T-helper 2 cell (primary cell): ENCODE measurements at regions not wholly inside any gene's neighbourhood (a gene's known extent, or its start where the extent isn't known, plus 50 kb on each side); places are given as distances from the start of the nearest gene placed in this dataset.

ENCODE experiments used
- DNase-seq, 5 experiments: peaks; one replicate each; pipeline versions ENCODE4 v3.0.0 to v3.0.0-alpha.2; 2012 to 2022

- no peak for DNase-seq
Observed at GRCh38 chr13:80123945-80124344, 217.0 kb downstream of the SPRY2 start.

- DNase-seq = no peak
Observed at GRCh38 chr13:80121038-80121437, 219.9 kb downstream of the SPRY2 start.

DNA sequence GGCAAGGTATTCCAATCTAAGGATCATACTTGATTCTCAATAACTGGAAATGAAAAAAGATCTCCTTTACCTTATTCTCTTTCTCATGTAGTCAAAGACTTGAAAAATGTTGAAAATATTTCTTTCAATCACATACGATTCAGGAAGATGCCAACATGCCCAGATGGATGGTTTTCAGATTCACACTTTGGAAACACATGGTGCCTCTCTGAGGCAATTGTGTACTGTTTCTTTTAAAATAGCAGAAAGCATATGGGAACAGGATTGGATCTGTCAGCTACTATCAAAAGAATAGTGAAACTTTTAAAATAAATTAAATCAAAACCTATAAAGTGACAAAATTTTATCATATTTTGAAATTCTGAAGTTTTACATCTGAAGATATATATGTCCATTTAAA lies 222.4 kb downstream of the SPRY2 start:
- DNase-seq = no peak

DNA sequence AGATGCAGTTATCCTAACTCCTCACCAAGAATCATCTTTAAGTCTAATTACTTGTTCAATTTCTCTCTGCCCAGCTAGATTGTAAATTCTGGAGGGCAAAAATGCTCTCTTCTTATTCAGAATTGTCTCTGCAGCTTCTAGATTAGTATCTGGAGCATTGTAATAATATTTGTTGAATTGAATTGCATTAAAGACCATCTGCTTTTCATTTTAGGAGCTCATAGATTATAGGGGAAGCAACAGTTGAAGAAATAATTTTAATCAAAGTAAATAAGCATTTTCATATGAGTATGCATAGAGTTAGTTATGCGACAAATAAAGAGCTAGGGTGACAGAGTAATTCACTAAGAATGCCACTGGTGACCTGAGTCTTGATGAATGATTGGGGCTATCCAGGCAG lies 222.8 kb downstream of the SPRY2 start:
- DNase-seq = no peak

- DNase-seq = no peak
Observed at GRCh38 chr13:80117515-80117914, 223.4 kb downstream of the SPRY2 start.

- DNase-seq = no peak
Observed at GRCh38 chr13:80116107-80116506, 224.8 kb downstream of the SPRY2 start.

- DNase-seq = no peak
Observed at GRCh38 chr13:80115616-80116015, 225.3 kb downstream of the SPRY2 start.

GRCh38 chr13:80113714-80114454 lies 227.0 kb downstream of the SPRY2 start:
- no peak for DNase-seq

DNA sequence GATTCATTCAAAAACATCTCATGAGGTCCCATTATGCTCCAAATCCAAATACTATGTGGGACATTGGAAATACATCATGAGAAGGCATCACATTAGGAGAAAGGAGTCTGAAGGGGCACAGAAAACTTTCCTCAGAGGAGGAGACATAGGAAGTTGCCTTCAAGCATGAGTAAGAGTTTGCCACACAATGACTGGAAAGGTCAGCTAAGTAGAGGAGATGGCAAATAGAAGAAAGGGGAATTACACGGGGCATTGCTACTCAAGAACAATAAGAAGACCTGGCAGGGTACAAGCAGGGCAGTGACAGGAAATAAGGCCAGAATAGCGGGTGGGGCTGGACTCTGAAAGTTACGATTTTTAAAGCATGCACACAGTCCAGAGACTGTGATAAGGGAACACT lies 231.6 kb downstream of the SPRY2 start:
- DNase-seq = no peak

DNA sequence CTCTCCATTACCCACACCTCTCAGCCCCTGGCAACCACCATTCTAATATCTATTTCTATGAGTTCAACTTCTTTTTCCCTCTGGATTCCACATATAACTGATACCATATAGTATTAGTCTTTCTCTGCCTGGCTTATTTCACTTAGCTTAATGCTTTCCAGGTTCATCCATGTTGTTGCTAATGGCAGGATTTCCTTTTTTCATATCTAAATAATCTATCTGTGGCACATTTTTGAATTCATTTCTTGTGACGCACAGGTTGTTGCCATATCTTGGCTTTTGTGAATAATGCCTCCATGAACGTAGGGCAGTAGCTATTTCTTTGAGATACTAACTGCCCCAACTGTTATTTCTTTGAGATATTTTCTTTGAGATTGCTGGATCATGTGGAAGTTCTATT lies 235.6 kb downstream of the SPRY2 start:
- no peak for DNase-seq

DNA sequence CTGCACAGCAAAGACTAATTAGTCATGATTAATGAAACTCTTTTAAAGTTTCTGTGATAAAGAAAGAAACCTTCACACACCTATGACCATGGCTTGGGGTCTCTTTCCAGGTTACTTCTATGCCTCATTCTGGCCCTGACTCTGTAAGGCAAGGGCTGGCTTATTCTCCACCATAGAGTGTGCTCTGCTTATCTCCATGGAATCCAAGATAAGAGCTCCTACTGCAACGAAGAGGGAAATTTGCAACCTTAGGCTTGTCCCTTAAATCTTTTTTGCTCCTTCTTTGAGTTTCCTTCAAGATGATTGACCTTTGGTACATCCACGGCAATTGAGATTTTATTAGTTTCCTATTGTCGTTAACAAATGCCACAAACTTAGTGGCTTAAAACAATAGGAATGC lies 239.9 kb downstream of the SPRY2 start:
- no peak for DNase-seq

GRCh38 chr13:80100636-80101035 lies 240.3 kb downstream of the SPRY2 start:
- DNase-seq = no peak

GRCh38 chr13:80097561-80097960 lies 243.4 kb downstream of the SPRY2 start:
- DNase-seq = no peak

DNA sequence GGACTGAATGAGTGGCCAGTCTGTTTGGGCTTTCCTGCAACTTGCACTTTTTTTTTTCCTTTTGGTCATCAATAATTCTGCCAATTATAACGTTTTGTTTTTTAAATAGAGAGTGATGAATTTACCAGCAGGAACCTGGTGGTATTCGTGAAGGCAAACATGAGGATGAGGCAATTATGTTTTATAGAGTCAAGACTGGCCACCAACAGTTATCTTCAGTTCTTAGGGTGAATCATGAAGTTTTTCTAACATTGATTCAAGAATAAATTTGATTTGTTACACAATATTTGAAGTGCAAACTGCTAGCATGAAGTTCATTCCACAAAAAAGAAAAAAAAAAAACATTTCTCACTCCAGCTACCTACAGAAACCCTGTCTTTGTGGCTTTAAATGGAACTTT lies 244.5 kb downstream of the SPRY2 start:
- no peak for DNase-seq

DNA sequence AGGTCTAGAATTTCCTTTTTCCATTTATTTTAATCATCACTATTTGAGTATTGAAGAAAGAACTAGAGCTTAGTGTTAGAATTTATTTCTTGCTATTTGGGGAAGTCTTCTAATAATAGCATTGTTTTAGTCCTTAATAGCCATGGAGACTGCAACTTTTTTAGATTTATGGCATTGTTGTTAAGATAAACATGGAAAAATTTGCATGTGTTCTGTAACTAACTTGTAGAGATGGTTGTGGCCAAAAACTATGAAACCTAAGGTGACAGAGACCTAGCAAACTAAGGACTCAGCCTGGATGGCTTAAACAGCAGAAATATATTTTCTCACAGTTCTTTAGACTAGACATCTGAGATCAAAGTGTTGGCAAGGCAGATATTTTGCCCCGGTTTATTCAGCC lies 246.4 kb downstream of the SPRY2 start:
- DNase-seq = no peak

DNA sequence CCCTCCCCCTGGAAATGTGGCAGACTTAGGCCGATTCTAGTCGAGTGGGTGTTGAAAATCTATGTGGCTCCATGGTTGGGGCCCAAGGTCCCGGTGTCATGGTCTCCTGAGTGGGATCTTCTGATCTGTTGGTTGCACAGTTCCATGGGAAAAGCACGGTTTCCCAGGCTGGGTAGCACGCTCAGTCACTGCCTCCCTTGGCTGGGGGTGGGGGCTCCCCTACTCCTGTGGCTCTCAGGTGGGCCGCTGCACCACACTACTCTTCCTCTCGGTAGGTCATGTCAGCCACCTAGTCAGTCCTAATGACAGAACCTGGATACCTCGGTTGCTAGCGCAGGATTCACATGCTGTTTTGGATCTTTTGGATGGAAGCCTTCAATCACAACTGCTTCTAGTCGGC lies 247.0 kb downstream of the SPRY2 start:
- no peak for DNase-seq

GRCh38 chr13:80086304-80086721 lies 254.6 kb downstream of the SPRY2 start:
- DNase-seq = no peak

- DNase-seq = no peak
Observed at GRCh38 chr13:80083853-80084676, 256.9 kb downstream of the SPRY2 start.

GRCh38 chr13:80083081-80083852 lies 257.7 kb downstream of the SPRY2 start:
- DNase-seq = no peak

- no peak for DNase-seq
Observed at GRCh38 chr13:80082396-80083080, 258.4 kb downstream of the SPRY2 start.

DNA sequence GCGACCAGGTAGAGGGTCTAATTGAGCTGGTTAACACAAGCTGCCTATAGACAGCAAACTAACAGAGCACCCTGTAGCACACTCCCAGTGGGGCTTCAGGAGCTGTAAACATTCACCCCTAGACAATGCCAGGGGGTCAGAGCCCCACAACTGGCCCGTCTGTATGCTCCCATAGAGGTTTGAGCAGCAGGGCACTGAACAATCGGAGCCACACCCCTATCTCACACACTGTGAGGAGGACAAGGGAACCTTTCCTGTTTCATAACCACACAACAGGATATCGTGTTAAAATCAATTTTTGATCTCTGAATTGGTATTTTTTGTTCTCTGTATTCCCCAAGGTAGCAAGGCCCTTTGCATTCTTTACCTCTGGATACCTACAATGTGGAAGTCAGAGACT lies 266.1 kb downstream of the SPRY2 start:
- no peak for DNase-seq

DNA sequence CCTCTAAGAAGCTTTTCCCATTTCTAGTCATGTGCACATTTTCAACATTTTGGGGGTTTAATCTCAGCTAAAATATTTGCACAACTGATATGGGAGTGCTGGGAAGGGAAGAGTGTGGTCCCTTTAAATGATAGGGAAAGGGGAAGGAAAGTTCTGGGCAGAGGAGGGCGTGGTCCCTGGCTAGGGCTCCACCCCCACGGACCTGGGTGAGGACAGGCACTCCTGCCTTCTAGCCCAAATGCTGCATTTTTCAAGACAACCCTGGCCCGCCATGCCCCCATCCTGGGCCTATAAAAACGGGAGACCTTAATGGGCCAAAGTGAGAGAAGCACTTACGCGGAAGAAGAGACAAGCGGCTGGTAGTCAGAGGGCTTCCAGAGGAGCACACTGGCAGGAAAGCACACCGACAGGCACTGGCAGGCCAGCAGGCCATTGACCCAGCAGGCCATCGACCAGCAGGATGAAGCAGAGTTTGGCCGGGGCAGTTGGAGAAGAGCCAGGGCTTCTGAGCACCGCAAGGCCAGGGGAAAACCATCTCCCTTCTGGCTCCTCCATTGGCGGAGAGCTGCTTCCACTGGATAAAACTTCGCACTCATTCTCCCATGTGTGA lies 266.7 kb downstream of the SPRY2 start:
- no peak for DNase-seq
